Right lobe of liver (tissue), 4 donors: ENCODE measurements at regions not wholly inside any gene's neighbourhood (a gene's known extent, or its start where the extent isn't known, plus 50 kb on each side); places are given as distances from the start of the nearest gene placed in this dataset.

Source experiments
- POLR2A ChIP-seq: fragments of 450-650 bp; IDR thresholded peaks from one replicate; pipeline ENCODE4 v1.6.1; 2017; ENCODE audit warnings: antibody characterized with exemption, mild to moderate bottlenecking
- TF ChIP-seq, protein P1 (sequence below), 4 donors: fragments of 200-600 bp in 3 of 4; fragments of 450-650 bp in 1 of 4; IDR thresholded peaks; one replicate each; pipeline versions ENCODE4 v1.5.1 to v1.8.0; 2016 to 2022; ENCODE audit warnings: antibody characterized with exemption in 4 of 4, mild to moderate bottlenecking in 2 of 4
- donor health status: DM: no; HTN: no; CAD: no.
- donor health status: DM: no; HTN: no; CAD: no.
- donor health status: DM: no; HTN: yes; CAD: no.

DNA sequence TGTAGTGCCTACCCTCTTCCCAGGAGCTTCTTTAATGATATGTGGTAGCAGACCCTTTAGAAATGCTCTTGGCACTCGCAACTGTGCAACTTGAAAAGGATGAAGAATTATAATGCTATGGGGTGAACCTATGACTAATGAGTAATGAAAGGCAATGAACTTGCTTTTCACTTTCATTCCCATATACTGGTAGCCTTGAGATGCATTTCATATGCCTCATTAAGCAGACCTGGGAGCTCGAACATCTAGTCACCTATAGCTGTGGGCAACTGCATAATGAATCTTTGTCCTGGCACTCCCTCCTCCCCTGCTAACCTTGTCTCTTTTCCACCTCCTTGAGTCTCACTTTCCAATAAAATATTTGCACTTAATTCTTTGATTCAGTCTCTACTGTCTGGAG is 605.9 kb upstream of the DAB2 start:
- TF ChIP-seq, protein P1, sequence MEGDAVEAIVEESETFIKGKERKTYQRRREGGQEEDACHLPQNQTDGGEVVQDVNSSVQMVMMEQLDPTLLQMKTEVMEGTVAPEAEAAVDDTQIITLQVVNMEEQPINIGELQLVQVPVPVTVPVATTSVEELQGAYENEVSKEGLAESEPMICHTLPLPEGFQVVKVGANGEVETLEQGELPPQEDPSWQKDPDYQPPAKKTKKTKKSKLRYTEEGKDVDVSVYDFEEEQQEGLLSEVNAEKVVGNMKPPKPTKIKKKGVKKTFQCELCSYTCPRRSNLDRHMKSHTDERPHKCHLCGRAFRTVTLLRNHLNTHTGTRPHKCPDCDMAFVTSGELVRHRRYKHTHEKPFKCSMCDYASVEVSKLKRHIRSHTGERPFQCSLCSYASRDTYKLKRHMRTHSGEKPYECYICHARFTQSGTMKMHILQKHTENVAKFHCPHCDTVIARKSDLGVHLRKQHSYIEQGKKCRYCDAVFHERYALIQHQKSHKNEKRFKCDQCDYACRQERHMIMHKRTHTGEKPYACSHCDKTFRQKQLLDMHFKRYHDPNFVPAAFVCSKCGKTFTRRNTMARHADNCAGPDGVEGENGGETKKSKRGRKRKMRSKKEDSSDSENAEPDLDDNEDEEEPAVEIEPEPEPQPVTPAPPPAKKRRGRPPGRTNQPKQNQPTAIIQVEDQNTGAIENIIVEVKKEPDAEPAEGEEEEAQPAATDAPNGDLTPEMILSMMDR (IDR thresholded peaks at IDR 0.05) = no peak
- no peak for TF ChIP-seq POLR2A
